HCT116 (cell line): ENCODE measurements at regions not wholly inside any gene's neighbourhood (a gene's known extent, or its start where the extent isn't known, plus 50 kb on each side); places are given as distances from the start of the nearest gene placed in this dataset.

Source experiments
- ATAC-seq: fragments of 200-7000 bp; cut with Tn5 transposase; 2 replicates; pipeline ENCODE4 v1.9.1; 2020; ENCODE audit warnings: mild to moderate bottlenecking, moderate library complexity
- BruUV-seq: library from RNA; stranded (reverse); fragments of 400-500 nt; replicated peaks from 2 replicates; lab custom pipeline; 2021; lab: Mats Ljungman, UMichigan
- CTCF ChIA-PET: fragments of 300-600 bp; sonication (Branson Sonifier 250); formaldehyde crosslinking; loops from one replicate; lab custom pipeline; 2021; ENCODE audit warnings: antibody characterized with exemption; lab: Charles Lee
- POLR2A ChIA-PET: fragments of 300-600, 350-600 bp; sonication (Branson Sonifier 250); formaldehyde crosslinking; loops from one replicate; lab custom pipeline; 2021; ENCODE audit warnings: antibody characterized with exemption; lab: Charles Lee
- RAD21 ChIA-PET, 2 experiments: fragments of 300-600 bp; sonication (Branson Sonifier 250); formaldehyde crosslinking; loops; one replicate each; lab custom pipeline; 2023; ENCODE audit warnings: low total read pairs in 2 of 2; ENCODE audit not compliant: uncharacterized antibody in 2 of 2, unreplicated experiment in 2 of 2, low non-redundant PET in 1 of 2; lab: Charles Lee
- DNase-seq: peaks from one replicate; pipeline ENCODE4 v3.0.0-alpha.2; 2010; ENCODE audit warnings: low read depth, low spot score
- H2AFZ ChIP-seq: fragments of 200-600 bp; shearing (Covaris generic), sonication (generic); 2 replicates; pipeline ENCODE4 v1.6.1; 2017; ENCODE audit warnings: low read depth, mixed run types, mixed read lengths, antibody characterized with exemption, low read length; ENCODE audit not compliant: poor library complexity, severe bottlenecking
- H3K27ac ChIP-seq: 2 replicates; pipeline ENCODE4 v1.5.1; 2012; ENCODE audit warnings: low read depth, low read length
- H3K27me3 ChIP-seq: fragments of 200-600 bp; sonication (generic); 2 replicates; pipeline ENCODE4 v1.6.1; 2016; ENCODE audit warnings: mixed run types, low read length, mixed read lengths; ENCODE audit not compliant: insufficient read depth
- H3K36me3 ChIP-seq, 2 experiments: fragments of 200-500 bp in 1 of 2; fragments of 200-600 bp in 1 of 2; sonication (Bioruptor generic) in 1 of 2; sonication (generic) in 1 of 2; 2 replicates each; pipeline versions ENCODE4 v1.5.1 to v1.6.1; 2014 to 2016; ENCODE audit warnings: low read length in 2 of 2, inconsistent platforms in 1 of 2, mixed read lengths in 1 of 2, mixed run types in 1 of 2; ENCODE audit not compliant: insufficient read depth in 2 of 2, control insufficient read depth in 1 of 2
- H3K4me1 ChIP-seq, 2 experiments: fragments of 200-600 bp in 1 of 2; sonication (generic) in 1 of 2; 2 replicates each; pipeline versions ENCODE4 v1.5.1 to v1.6.1; 2012 to 2017; ENCODE audit warnings: low read length in 2 of 2, inconsistent platforms in 1 of 2, mild to moderate bottlenecking in 1 of 2, mixed read lengths in 1 of 2, mixed run types in 1 of 2, moderate library complexity in 1 of 2; ENCODE audit not compliant: insufficient read depth in 2 of 2, control insufficient read depth in 1 of 2
- H3K4me2 ChIP-seq: fragments of 200-600 bp; sonication (generic); 2 replicates; pipeline ENCODE4 v1.6.1; 2017; ENCODE audit warnings: mixed run types, low read length, mixed read lengths
- H3K4me3 ChIP-seq, 2 experiments: fragments of 200-600 bp in 1 of 2; sonication (generic) in 1 of 2; replicated peaks in 1 of 2; 2 replicates each; pipeline ENCODE4 v1.5.1; 2011 to 2016; ENCODE audit warnings: low read length in 2 of 2, control low read depth in 1 of 2, low read depth in 1 of 2, mild to moderate bottlenecking in 1 of 2, mixed read lengths in 1 of 2, mixed run types in 1 of 2
- H3K79me2 ChIP-seq: fragments of 200-600 bp; sonication (generic); 2 replicates; pipeline ENCODE4 v1.6.1; 2017; ENCODE audit warnings: mild to moderate bottlenecking, mixed run types, low read length, moderate library complexity, mixed read lengths; ENCODE audit not compliant: insufficient read depth
- H3K9ac ChIP-seq: fragments of 200-600 bp; sonication (generic); 2 replicates; pipeline ENCODE4 v1.6.1; 2016; ENCODE audit warnings: low read length, mixed read lengths
- H3K9me2 ChIP-seq: fragments of 200-600 bp; sonication (generic), shearing (Covaris generic); 2 replicates; pipeline ENCODE4 v1.6.1; 2017; ENCODE audit warnings: mixed run types, mild to moderate bottlenecking, moderate library complexity; ENCODE audit not compliant: insufficient read depth
- H3K9me3 ChIP-seq, 2 experiments: fragments of 200-500 bp in 1 of 2; fragments of 200-600 bp in 1 of 2; sonication (Bioruptor generic) in 1 of 2; sonication (generic) in 1 of 2; 2 replicates each; pipeline ENCODE4 v1.6.1; 2014 to 2017; ENCODE audit warnings: low read length in 2 of 2, mixed read lengths in 2 of 2, inconsistent platforms in 1 of 2, low read depth in 1 of 2, mild to moderate bottlenecking in 1 of 2, mixed run types in 1 of 2, moderate library complexity in 1 of 2; ENCODE audit not compliant: control insufficient read depth in 1 of 2, insufficient read depth in 1 of 2
- H4K20me1 ChIP-seq: fragments of 200-600 bp; sonication (generic), shearing (Covaris generic); 2 replicates; pipeline ENCODE4 v1.6.1; 2017; ENCODE audit warnings: mixed run types, mild to moderate bottlenecking, moderate library complexity; ENCODE audit not compliant: insufficient read depth
- CBX3 ChIP-seq: IDR thresholded peaks from 2 replicates; pipeline ENCODE4 v1.6.1; 2012; ENCODE audit warnings: low read depth
- CEBPB ChIP-seq: IDR thresholded peaks from 2 replicates; pipeline ENCODE4 v1.6.1; 2012; ENCODE audit warnings: low read depth
- EZH2 ChIP-seq: fragments of 200-600 bp; sonication (generic); IDR thresholded peaks from 2 replicates; pipeline ENCODE4 v1.6.1; 2017; ENCODE audit warnings: antibody characterized with exemption, mixed run types
- EZH2phosphoT487 ChIP-seq: fragments of 200-600 bp; IDR thresholded peaks from 2 replicates; pipeline ENCODE4 v1.6.1; 2018; ENCODE audit warnings: antibody characterized with exemption, borderline replicate concordance
- FOSL1 ChIP-seq: IDR thresholded peaks from 2 replicates; pipeline ENCODE4 v1.6.1; 2012; ENCODE audit warnings: low read depth
- JUND ChIP-seq: IDR thresholded peaks from 2 replicates; pipeline ENCODE4 v1.6.1; 2012
- MAX ChIP-seq: IDR thresholded peaks from 2 replicates; pipeline ENCODE4 v1.6.1; 2012
- POLR2A ChIP-seq: IDR thresholded peaks from 2 replicates; pipeline ENCODE4 v1.7.0; 2011; ENCODE audit warnings: borderline replicate concordance; ENCODE audit not compliant: insufficient read depth, insufficient read length; ENCODE audit errors: extremely low read depth
- POLR2AphosphoS5 ChIP-seq: IDR thresholded peaks from 2 replicates; pipeline ENCODE4 v1.6.1; 2011; ENCODE audit warnings: mild to moderate bottlenecking, low read depth, low read length, moderate library complexity
- SIN3A ChIP-seq: IDR thresholded peaks from 2 replicates; pipeline ENCODE4 v1.6.1; 2012; ENCODE audit warnings: low read depth
- SRF ChIP-seq: IDR thresholded peaks from 2 replicates; pipeline ENCODE4 v1.6.1; 2012; ENCODE audit warnings: low read depth
- TCF7L2 ChIP-seq: IDR thresholded peaks from 2 replicates; pipeline ENCODE4 v1.7.0; 2011; ENCODE audit warnings: borderline replicate concordance, inconsistent platforms; ENCODE audit not compliant: insufficient read depth, insufficient read length; ENCODE audit errors: extremely low read depth
- YY1 ChIP-seq: IDR thresholded peaks from 2 replicates; pipeline ENCODE4 v1.6.1; 2011; ENCODE audit warnings: low read length, low read depth, moderate library complexity, mild to moderate bottlenecking; ENCODE audit not compliant: insufficient replicate concordance; ENCODE audit errors: extremely low read depth
- ZFX ChIP-seq: fragments of 450-650 bp; IDR thresholded peaks from 2 replicates; pipeline ENCODE4 v1.6.1; 2017
- ZNF274 ChIP-seq: fragments of 200-500 bp; sonication (Bioruptor generic); IDR thresholded peaks from 2 replicates; pipeline ENCODE4 v1.6.1; 2014; ENCODE audit warnings: mild to moderate bottlenecking, low read depth, low read length, inconsistent platforms
- intact Hi-C: fragments of 100-400 bp; cut with micrococcal nuclease; formaldehyde crosslinking; loops from 2 replicates; pipeline ENCODE4 v1.10.0; 2022
- TF ChIP-seq, protein P1 (sequence below): IDR thresholded peaks from 2 replicates; pipeline ENCODE4 v1.6.1; 2011; ENCODE audit warnings: mild to moderate bottlenecking, low read length, moderate library complexity; ENCODE audit not compliant: insufficient replicate concordance; ENCODE audit errors: extremely low read depth
- TF ChIP-seq, protein P2 (sequence below), 3 experiments: fragments of 200-600 bp in 1 of 3; sonication (generic) in 1 of 3; IDR thresholded peaks in 2 of 3; conservative IDR thresholded peaks in 1 of 3; 2 replicates each; pipeline ENCODE4 v1.5.1; 2012 to 2017; ENCODE audit warnings: low read depth in 2 of 3, low read length in 2 of 3, antibody characterized with exemption in 1 of 3, borderline replicate concordance in 1 of 3, control low read depth in 1 of 3, mild to moderate bottlenecking in 1 of 3, mixed read lengths in 1 of 3, mixed run types in 1 of 3, moderate library complexity in 1 of 3; ENCODE audit not compliant: insufficient read depth in 1 of 3

GRCh38 chr12:31822761-31823160 is 93.9 kb upstream of the AMN1 start:
- DNase-seq (no peak), ATAC-seq (no peak)
- ChIA-PET POLR2A (no interaction called here), RAD21 (interaction anchor here in 1 of 2 experiments (0.6 kb wide), 1 partner anchor 169 kb away, joined by 4 read pairs; no protein-coding TSS in a partner anchor), CTCF (no interaction called here)
- intact Hi-C loops: no loop called here
- Histone ChIP-seq H3K4me2 (no peak overlapping the region), H3K4me1 (no peaks in the 10 kb centered on the region), H3K4me3 (no peak overlapping the region), H3K27me3 (no peaks in the 10 kb centered on the region), H3K36me3 (no peaks in the 10 kb centered on the region), H3K9ac (no peak overlapping the region), H3K9me3 (0 out of 4 replicates have a peak, but pooled peaks cover 0 to 3% of the 10 kb centered on the region in 2 experiments), H2AFZ (no peak overlapping the region), H3K27ac (no peak overlapping the region), H4K20me1 (no peaks in the 10 kb centered on the region), H3K9me2 (no peaks in the 10 kb centered on the region), H3K79me2 (no peaks in the 10 kb centered on the region)
- no TSS peak for BruUV-seq
- TF ChIP-seq SIN3A (no peak), ZFX (no peak), POLR2A (no peak), TCF7L2 (no peak), FOSL1 (no peak), SRF (no peak), JUND (no peak), EZH2phosphoT487 (no peak)
- TF ChIP-seq, protein P1, sequence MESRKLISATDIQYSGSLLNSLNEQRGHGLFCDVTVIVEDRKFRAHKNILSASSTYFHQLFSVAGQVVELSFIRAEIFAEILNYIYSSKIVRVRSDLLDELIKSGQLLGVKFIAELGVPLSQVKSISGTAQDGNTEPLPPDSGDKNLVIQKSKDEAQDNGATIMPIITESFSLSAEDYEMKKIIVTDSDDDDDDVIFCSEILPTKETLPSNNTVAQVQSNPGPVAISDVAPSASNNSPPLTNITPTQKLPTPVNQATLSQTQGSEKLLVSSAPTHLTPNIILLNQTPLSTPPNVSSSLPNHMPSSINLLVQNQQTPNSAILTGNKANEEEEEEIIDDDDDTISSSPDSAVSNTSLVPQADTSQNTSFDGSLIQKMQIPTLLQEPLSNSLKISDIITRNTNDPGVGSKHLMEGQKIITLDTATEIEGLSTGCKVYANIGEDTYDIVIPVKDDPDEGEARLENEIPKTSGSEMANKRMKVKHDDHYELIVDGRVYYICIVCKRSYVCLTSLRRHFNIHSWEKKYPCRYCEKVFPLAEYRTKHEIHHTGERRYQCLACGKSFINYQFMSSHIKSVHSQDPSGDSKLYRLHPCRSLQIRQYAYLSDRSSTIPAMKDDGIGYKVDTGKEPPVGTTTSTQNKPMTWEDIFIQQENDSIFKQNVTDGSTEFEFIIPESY: no peak

- H3K36me3 ChIP-seq: no peaks in the 10 kb centered on the region
- ChIA-PET POLR2A (no interaction called here), RAD21 (no interaction called here), CTCF (no interaction called here)
- no peak overlapping the region for H3K27ac ChIP-seq
- no peak for ATAC-seq
- H3K79me2 ChIP-seq: no peaks in the 10 kb centered on the region
- no peak overlapping the region for H3K9ac ChIP-seq
- 0 out of 4 replicates have a peak, but pooled peaks cover 0 to 3% of the 10 kb centered on the region in 2 experiments for H3K9me3 ChIP-seq
- H3K27me3 ChIP-seq: no peaks in the 10 kb centered on the region
- no peak for DNase-seq
- intact Hi-C loops: no loop called here
- H3K4me1 ChIP-seq: no peaks in the 10 kb centered on the region
- no peak overlapping the region for H3K4me3 ChIP-seq
- H3K9me2 ChIP-seq: no peaks in the 10 kb centered on the region
- no TSS peak for BruUV-seq
- H2AFZ ChIP-seq: no peak overlapping the region
- no peaks in the 10 kb centered on the region for H4K20me1 ChIP-seq
- no peak overlapping the region for H3K4me2 ChIP-seq
- TF ChIP-seq EZH2 (no peak), POLR2AphosphoS5 (no peak), YY1 (no peak), ZNF274 (no peak), CBX3 (no peak), FOSL1 (no peak), SIN3A (no peak), MAX (no peak), SRF (no peak), CEBPB (no peak), EZH2phosphoT487 (no peak)
- TF ChIP-seq, protein P2, sequence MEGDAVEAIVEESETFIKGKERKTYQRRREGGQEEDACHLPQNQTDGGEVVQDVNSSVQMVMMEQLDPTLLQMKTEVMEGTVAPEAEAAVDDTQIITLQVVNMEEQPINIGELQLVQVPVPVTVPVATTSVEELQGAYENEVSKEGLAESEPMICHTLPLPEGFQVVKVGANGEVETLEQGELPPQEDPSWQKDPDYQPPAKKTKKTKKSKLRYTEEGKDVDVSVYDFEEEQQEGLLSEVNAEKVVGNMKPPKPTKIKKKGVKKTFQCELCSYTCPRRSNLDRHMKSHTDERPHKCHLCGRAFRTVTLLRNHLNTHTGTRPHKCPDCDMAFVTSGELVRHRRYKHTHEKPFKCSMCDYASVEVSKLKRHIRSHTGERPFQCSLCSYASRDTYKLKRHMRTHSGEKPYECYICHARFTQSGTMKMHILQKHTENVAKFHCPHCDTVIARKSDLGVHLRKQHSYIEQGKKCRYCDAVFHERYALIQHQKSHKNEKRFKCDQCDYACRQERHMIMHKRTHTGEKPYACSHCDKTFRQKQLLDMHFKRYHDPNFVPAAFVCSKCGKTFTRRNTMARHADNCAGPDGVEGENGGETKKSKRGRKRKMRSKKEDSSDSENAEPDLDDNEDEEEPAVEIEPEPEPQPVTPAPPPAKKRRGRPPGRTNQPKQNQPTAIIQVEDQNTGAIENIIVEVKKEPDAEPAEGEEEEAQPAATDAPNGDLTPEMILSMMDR (IDR thresholded peaks at IDR 0.05 in 2 of 3, conservative IDR thresholded peaks at IDR 0.05 in 1 of 3; ENCODE audit: borderline replicate concordance in 1 of 3, insufficient read depth in 1 of 3, low read depth in 2 of 3, low read length in 2 of 3): no peak
Measured at GRCh38 chr12:31821484-31821883, 92.7 kb upstream of the AMN1 start.
